GM21786 (cell line): ENCODE measurements at regions not wholly inside any gene's neighbourhood (a gene's known extent, or its start where the extent isn't known, plus 50 kb on each side); places are given as distances from the start of the nearest gene placed in this dataset.

Source experiments
- ATAC-seq: cut with Tn5 transposase; IDR thresholded peaks from one replicate; pipeline ENCODE4 v1.9.1; 2021; ENCODE audit not compliant: unreplicated experiment

- ATAC-seq: no peak
These were observed 68.3 kb upstream of the PRPS1 start for GRCh38 chrX:107560041-107560440.

- ATAC-seq: no peak
These were observed 67.3 kb upstream of the PRPS1 start for GRCh38 chrX:107560980-107561379.

GRCh38 chrX:107561468-107562215 lies 66.7 kb upstream of the PRPS1 start:
- ATAC-seq: no peak

- ATAC-seq: no peak
These were observed 65.8 kb upstream of the PRPS1 start for GRCh38 chrX:107562482-107562881.

- ATAC-seq: no peak
These were observed 64.5 kb upstream of the PRPS1 start for GRCh38 chrX:107563824-107564223.

GRCh38 chrX:107565015-107565414 lies 63.3 kb upstream of the PRPS1 start:
- ATAC-seq: no peak

- ATAC-seq: no peak
These were observed 62.2 kb upstream of the PRPS1 start for GRCh38 chrX:107565931-107566603.

- no peak for ATAC-seq
These were observed 61.6 kb upstream of the PRPS1 start for GRCh38 chrX:107566604-107567262.

GRCh38 chrX:107567370-107567769 lies 60.9 kb upstream of the PRPS1 start:
- no peak for ATAC-seq

- ATAC-seq: no peak
These were observed 56.9 kb upstream of the PRPS1 start for GRCh38 chrX:107571296-107571998.

- ATAC-seq: no peak
These were observed 55.3 kb upstream of the PRPS1 start for GRCh38 chrX:107573016-107573415.

- no peak for ATAC-seq
These were observed 54.1 kb upstream of the PRPS1 start for GRCh38 chrX:107574054-107574683.

- ATAC-seq: no peak
These were observed 53.6 kb upstream of the PRPS1 start for GRCh38 chrX:107574711-107575110.

GRCh38 chrX:107576392-107576791 lies 51.9 kb upstream of the PRPS1 start:
- ATAC-seq: no peak

- ATAC-seq: peak; percentile 58
These were observed 51.5 kb upstream of the PRPS1 start for GRCh38 chrX:107576841-107577240.

GRCh38 chrX:107577933-107578332 lies 50.4 kb upstream of the PRPS1 start:
- ATAC-seq: no peak
